ENCODE measurements at regions not wholly inside any gene's neighbourhood (a gene's known extent, or its start where the extent isn't known, plus 50 kb on each side); places are given as distances from the start of the nearest gene placed in this dataset.

GRCh38 chr5:92496545-92496944 lies 1084.5 kb downstream of the NR2F1-AS1 start:
- TF ChIP-seq REST (IDR thresholded peaks at IDR 0.05; ENCODE audit: low read depth): no peak
- TF ChIP-seq YY1 (IDR thresholded peaks at IDR 0.05; ENCODE audit: low read depth): no peak
- no peak for TF ChIP-seq MAX (IDR thresholded peaks at IDR 0.05)
- no peak for TF ChIP-seq EP300 (IDR thresholded peaks at IDR 0.05; ENCODE audit: borderline replicate concordance)
- no peak for TF ChIP-seq NFIC (IDR thresholded peaks at IDR 0.05)
- TF ChIP-seq FOXM1 (IDR thresholded peaks at IDR 0.05; ENCODE audit: borderline replicate concordance, low read depth): no peak
- TF ChIP-seq USF1 (IDR thresholded peaks at IDR 0.05): no peak
- TF ChIP-seq TCF12 (IDR thresholded peaks at IDR 0.05; ENCODE audit: low read depth): no peak
- TF ChIP-seq CREB1 (IDR thresholded peaks at IDR 0.05; ENCODE audit: low read depth): no peak
- no peak for TF ChIP-seq TEAD4 (IDR thresholded peaks at IDR 0.05)
- TF ChIP-seq EGR1 (IDR thresholded peaks at IDR 0.05): no peak
- no peak for TF ChIP-seq TAF1 (IDR thresholded peaks at IDR 0.05; ENCODE audit: low read depth)
- no peak for TF ChIP-seq ZBTB7A (IDR thresholded peaks at IDR 0.05; ENCODE audit: low read depth)
- TF ChIP-seq CEBPB (IDR thresholded peaks at IDR 0.05): no peak

GRCh38 chr5:92494508-92494907 lies 1086.5 kb downstream of the NR2F1-AS1 start:
- TF ChIP-seq REST (IDR thresholded peaks at IDR 0.05; ENCODE audit: low read depth) (no peak), TAF1 (IDR thresholded peaks at IDR 0.05; ENCODE audit: low read depth) (no peak), RAD21 (IDR thresholded peaks at IDR 0.05; ENCODE audit: low read depth) (no peak), FOXM1 (IDR thresholded peaks at IDR 0.05; ENCODE audit: borderline replicate concordance, low read depth) (no peak), USF1 (IDR thresholded peaks at IDR 0.05) (no peak), NFIC (IDR thresholded peaks at IDR 0.05) (no peak), TEAD4 (IDR thresholded peaks at IDR 0.05) (no peak), YY1 (IDR thresholded peaks at IDR 0.05; ENCODE audit: low read depth) (no peak), ZBTB7A (IDR thresholded peaks at IDR 0.05; ENCODE audit: low read depth) (no peak), CEBPB (IDR thresholded peaks at IDR 0.05) (no peak), EP300 (IDR thresholded peaks at IDR 0.05; ENCODE audit: borderline replicate concordance) (no peak), TCF12 (IDR thresholded peaks at IDR 0.05; ENCODE audit: low read depth) (no peak), EGR1 (IDR thresholded peaks at IDR 0.05) (no peak), MAX (IDR thresholded peaks at IDR 0.05) (no peak), CREB1 (IDR thresholded peaks at IDR 0.05; ENCODE audit: low read depth) (no peak)

- no peak for TF ChIP-seq RAD21 (IDR thresholded peaks at IDR 0.05; ENCODE audit: low read depth)
- no peak for TF ChIP-seq TCF12 (IDR thresholded peaks at IDR 0.05; ENCODE audit: low read depth)
- TF ChIP-seq TEAD4 (IDR thresholded peaks at IDR 0.05): no peak
- no peak for TF ChIP-seq NFIC (IDR thresholded peaks at IDR 0.05)
- TF ChIP-seq EGR1 (IDR thresholded peaks at IDR 0.05): no peak
- TF ChIP-seq MAX (IDR thresholded peaks at IDR 0.05): no peak
- TF ChIP-seq FOXM1 (IDR thresholded peaks at IDR 0.05; ENCODE audit: borderline replicate concordance, low read depth): no peak
- no peak for TF ChIP-seq ZBTB7A (IDR thresholded peaks at IDR 0.05; ENCODE audit: low read depth)
- TF ChIP-seq CREB1 (IDR thresholded peaks at IDR 0.05; ENCODE audit: low read depth): no peak
These were observed 1088.1 kb downstream of the NR2F1-AS1 start for GRCh38 chr5:92492908-92493307.

GRCh38 chr5:92484484-92484883 lies 1096.5 kb downstream of the NR2F1-AS1 start:
- TF ChIP-seq REST (IDR thresholded peaks at IDR 0.05; ENCODE audit: low read depth) (no peak), MAX (IDR thresholded peaks at IDR 0.05) (no peak), TAF1 (IDR thresholded peaks at IDR 0.05; ENCODE audit: low read depth) (no peak), USF1 (IDR thresholded peaks at IDR 0.05) (no peak), YY1 (IDR thresholded peaks at IDR 0.05; ENCODE audit: low read depth) (no peak), TCF12 (IDR thresholded peaks at IDR 0.05; ENCODE audit: low read depth) (no peak), CEBPB (IDR thresholded peaks at IDR 0.05) (no peak), EP300 (IDR thresholded peaks at IDR 0.05; ENCODE audit: borderline replicate concordance) (no peak), EGR1 (IDR thresholded peaks at IDR 0.05) (no peak), RAD21 (IDR thresholded peaks at IDR 0.05; ENCODE audit: low read depth) (no peak), ZBTB7A (IDR thresholded peaks at IDR 0.05; ENCODE audit: low read depth) (no peak)
